ENCODE measurements at regions not wholly inside any gene's neighbourhood (a gene's known extent, or its start where the extent isn't known, plus 50 kb on each side); places are given as distances from the start of the nearest gene placed in this dataset.

- no peak for DNase-seq
These were observed 632.0 kb upstream of the KIRREL3 start for GRCh38 chr11:127632546-127632945.

- DNase-seq = no peak
These were observed 631.4 kb upstream of the KIRREL3 start for GRCh38 chr11:127631974-127632373.

- no peak for DNase-seq
These were observed 628.6 kb upstream of the KIRREL3 start for GRCh38 chr11:127629200-127629599.

- no peak for DNase-seq
These were observed 627.9 kb upstream of the KIRREL3 start for GRCh38 chr11:127628458-127628785.

- DNase-seq = no peak
These were observed 627.3 kb upstream of the KIRREL3 start for GRCh38 chr11:127627629-127628457.

GRCh38 chr11:127627204-127627603, 626.6 kb upstream of the KIRREL3 start:
- no peak for DNase-seq

- no peak for DNase-seq
These were observed 624.8 kb upstream of the KIRREL3 start for GRCh38 chr11:127625402-127625801.

GRCh38 chr11:127624306-127624856, 623.8 kb upstream of the KIRREL3 start:
- DNase-seq = no peak

- DNase-seq = no peak
These were observed 622.1 kb upstream of the KIRREL3 start for GRCh38 chr11:127622686-127623085.

- no peak for DNase-seq
These were observed 620.1 kb upstream of the KIRREL3 start for GRCh38 chr11:127620671-127621070.

- no peak for DNase-seq
These were observed 619.4 kb upstream of the KIRREL3 start for GRCh38 chr11:127619946-127620345.

- no peak for DNase-seq
These were observed 618.2 kb upstream of the KIRREL3 start for GRCh38 chr11:127618721-127619120.

- no peak for DNase-seq
These were observed 615.6 kb upstream of the KIRREL3 start for GRCh38 chr11:127616158-127616557.

- DNase-seq = no peak
These were observed 612.0 kb upstream of the KIRREL3 start for GRCh38 chr11:127612607-127613006.

- no peak for DNase-seq
These were observed 608.6 kb upstream of the KIRREL3 start for GRCh38 chr11:127609025-127609773.

- no peak for DNase-seq
These were observed 607.0 kb upstream of the KIRREL3 start for GRCh38 chr11:127607487-127608085.

- no peak for DNase-seq
These were observed 601.0 kb upstream of the KIRREL3 start for GRCh38 chr11:127601578-127601977.

GRCh38 chr11:127600674-127601073, 600.1 kb upstream of the KIRREL3 start:
- DNase-seq = no peak

- no peak for DNase-seq
These were observed 597.9 kb upstream of the KIRREL3 start for GRCh38 chr11:127598476-127598875.

GRCh38 chr11:127596433-127596832, 595.9 kb upstream of the KIRREL3 start:
- no peak for DNase-seq

GRCh38 chr11:127592371-127592770, 591.8 kb upstream of the KIRREL3 start:
- no peak for DNase-seq

- no peak for DNase-seq
These were observed 589.7 kb upstream of the KIRREL3 start for GRCh38 chr11:127590314-127590713.

GRCh38 chr11:127588431-127588830, 587.9 kb upstream of the KIRREL3 start:
- no peak for DNase-seq
